DMS 273 (cell line): ENCODE measurements at regions not wholly inside any gene's neighbourhood (a gene's known extent, or its start where the extent isn't known, plus 50 kb on each side); places are given as distances from the start of the nearest gene placed in this dataset.
"Not testable (repeated sequence)": the region's sequence is repeated elsewhere in the genome, so short reads cannot be mapped to it uniquely, and the experiment has no call there.

Source experiments
- DNase-seq: peaks from one replicate; lab custom pipeline; 2025; ENCODE audit not compliant: unreplicated experiment; lab: John Stamatoyannopoulos, UW

GRCh38 chr3:36656873-36657272 lies 107.5 kb downstream of the DCLK3 start:
- DNase-seq: no peak

- DNase-seq: no peak
Observed at GRCh38 chr3:36653095-36653494, 111.3 kb downstream of the DCLK3 start.

- DNase-seq: peak; percentile 71
Observed at GRCh38 chr3:36652104-36652503, 112.2 kb downstream of the DCLK3 start.

- no peak for DNase-seq
Observed at GRCh38 chr3:36650271-36650671, 114.1 kb downstream of the DCLK3 start.

GRCh38 chr3:36649125-36649524 lies 115.2 kb downstream of the DCLK3 start:
- no peak for DNase-seq

GRCh38 chr3:36648241-36649034 lies 115.9 kb downstream of the DCLK3 start:
- DNase-seq: no peak

GRCh38 chr3:36647423-36647853 lies 116.9 kb downstream of the DCLK3 start:
- DNase-seq: no peak

- DNase-seq: no peak
Observed at GRCh38 chr3:36643192-36643591, 121.2 kb downstream of the DCLK3 start.

- DNase-seq: no peak
Observed at GRCh38 chr3:36635731-36636130, 128.6 kb downstream of the DCLK3 start.

GRCh38 chr3:36633897-36634296 lies 130.5 kb downstream of the DCLK3 start:
- not testable (repeated sequence) for DNase-seq

- DNase-seq: no peak
Observed at GRCh38 chr3:36633060-36633459, 131.3 kb downstream of the DCLK3 start.

- no peak for DNase-seq
Observed at GRCh38 chr3:36631549-36631948, 132.8 kb downstream of the DCLK3 start.

- no peak for DNase-seq
Observed at GRCh38 chr3:36615861-36616260, 148.5 kb downstream of the DCLK3 start.

- DNase-seq: no peak
Observed at GRCh38 chr3:36606871-36607765, 157.2 kb downstream of the DCLK3 start.

- DNase-seq: no peak
Observed at GRCh38 chr3:36603423-36603822, 160.9 kb downstream of the DCLK3 start.

- no peak for DNase-seq
Observed at GRCh38 chr3:36600404-36600803, 163.9 kb downstream of the DCLK3 start.
